Astrocyte of the spinal cord (primary cell): ENCODE measurements at regions not wholly inside any gene's neighbourhood (a gene's known extent, or its start where the extent isn't known, plus 50 kb on each side); places are given as distances from the start of the nearest gene placed in this dataset.

ENCODE experiments used
- DNase-seq: peaks from one replicate; pipeline ENCODE4 v3.0.0; 2011; ENCODE audit warnings: low read depth, low spot score
- H3K4me3 ChIP-seq: 2 replicates; pipeline ENCODE4 v1.5.1; 2011; ENCODE audit warnings: low read depth, mild to moderate bottlenecking, low read length, moderate library complexity
- CTCF ChIP-seq: IDR thresholded peaks from 2 replicates; pipeline ENCODE4 v1.5.1; 2012; ENCODE audit warnings: low read depth, mild to moderate bottlenecking, low read length, inconsistent platforms
- in situ Hi-C: cut with HindIII; loops from 2 replicates; pipeline ENCODE4 v1.10.0; 2017; ENCODE audit warnings: low sequenced_read_pairs

GRCh38 chr5:175003531-175003930, 279.1 kb downstream of the MSX2 start:
- DNase-seq, result no peak
- in situ Hi-C loops, result no loop called here
- TF ChIP-seq CTCF, result no peak

GRCh38 chr5:175001876-175002645, 277.7 kb downstream of the MSX2 start:
- H3K4me3 ChIP-seq, result no peak overlapping the region
- in situ Hi-C loops, result no loop called here
- no peak for TF ChIP-seq CTCF
- no peak for DNase-seq

More at GRCh38 chr5:175003531-175003930, 279.1 kb downstream of the MSX2 start:
- no peak overlapping the region for H3K4me3 ChIP-seq

- in situ Hi-C loops, result no loop called here
- no peak for DNase-seq
- TF ChIP-seq CTCF, result no peak
Measured at GRCh38 chr5:175001311-175001710, 276.9 kb downstream of the MSX2 start.

GRCh38 chr5:174999581-174999980, 275.2 kb downstream of the MSX2 start:
- DNase-seq, result no peak
- TF ChIP-seq CTCF, result no peak

More at GRCh38 chr5:175001311-175001710, 276.9 kb downstream of the MSX2 start:
- H3K4me3 ChIP-seq, result no peak overlapping the region

GRCh38 chr5:174998131-174998730, 273.8 kb downstream of the MSX2 start:
- no peak for TF ChIP-seq CTCF
- in situ Hi-C loops, result no loop called here
- no peak overlapping the region for H3K4me3 ChIP-seq
- DNase-seq, result no peak

More at GRCh38 chr5:174999581-174999980, 275.2 kb downstream of the MSX2 start:
- in situ Hi-C loops, result no loop called here
- H3K4me3 ChIP-seq, result no peak overlapping the region

GRCh38 chr5:174997688-174998087, 273.3 kb downstream of the MSX2 start:
- no peak for DNase-seq
- TF ChIP-seq CTCF, result no peak
- no peak overlapping the region for H3K4me3 ChIP-seq
- in situ Hi-C loops, result no loop called here
